Esophagus muscularis mucosa (tissue), 4 donors: ENCODE measurements at regions not wholly inside any gene's neighbourhood (a gene's known extent, or its start where the extent isn't known, plus 50 kb on each side); places are given as distances from the start of the nearest gene placed in this dataset.
"Not testable (repeated sequence)": the region's sequence is repeated elsewhere in the genome, so short reads cannot be mapped to it uniquely, and the experiment has no call there.

Experiments
- DNase-seq: peaks from one replicate; pipeline ENCODE4 v3.0.0-alpha.2; 2017; ENCODE audit errors: extremely low spot score
- H3K27ac ChIP-seq, 4 donors: fragments of 200-600 bp; sonication (generic); replicated peaks in 1 of 4; 1 replicate in 3 of 4; 2 replicates in 1 of 4; pipeline ENCODE4 v1.5.1; 2016 to 2019; ENCODE audit warnings: mild to moderate bottlenecking in 1 of 4
- H3K27me3 ChIP-seq, 4 donors: fragments of 200-600 bp; sonication (generic); one replicate each; pipeline versions ENCODE4 v1.5.1 to v1.6.0; 2016 to 2019
- H3K36me3 ChIP-seq, 4 donors: fragments of 200-600 bp; sonication (generic); one replicate each; pipeline ENCODE4 v1.5.1; 2016 to 2019
- H3K4me1 ChIP-seq, 4 donors: fragments of 200-600 bp; sonication (generic); one replicate each; pipeline ENCODE4 v1.5.1; 2016 to 2019
- H3K4me3 ChIP-seq, 4 donors: fragments of 200-600 bp; sonication (generic); 1 replicate in 2 of 4; 2 replicates in 2 of 4; pipeline ENCODE4 v1.5.1; 2016 to 2019; ENCODE audit warnings: mild to moderate bottlenecking in 4 of 4, moderate library complexity in 1 of 4
- H3K9me3 ChIP-seq, 4 donors: fragments of 200-600 bp; sonication (generic); 1 replicate in 3 of 4; 2 replicates in 1 of 4; pipeline ENCODE4 v1.5.1; 2016 to 2019
- EP300 ChIP-seq: sonication (generic); formaldehyde crosslinking; IDR thresholded peaks from one replicate; pipeline ENCODE4 v1.6.1; 2017; ENCODE audit warnings: antibody characterized with exemption
- POLR2A ChIP-seq: fragments of 450-650 bp; IDR thresholded peaks from one replicate; pipeline ENCODE4 v1.6.1; 2017; ENCODE audit warnings: antibody characterized with exemption, moderate library complexity, mild to moderate bottlenecking, low read depth
- POLR2AphosphoS5 ChIP-seq, 2 donors: sonication (generic); formaldehyde crosslinking; IDR thresholded peaks; one replicate each; pipeline ENCODE4 v1.6.1; 2017; ENCODE audit warnings: antibody characterized with exemption in 2 of 2
- WGBS: methylation state at CpG from one replicate; pipeline ENCODE4 v1.1.5; 2018; 5-methylcytosine and 5-hydroxymethylcytosine counted together
- intact Hi-C: fragments of 100-400 bp; cut with DNase I; formaldehyde crosslinking; loops from one replicate; pipeline ENCODE4 v1.15.1; 2023
- TF ChIP-seq, protein P1 (sequence below), 3 experiments: fragments of 200-600 bp in 2 of 3; fragments of 450-650 bp in 1 of 3; sonication (generic) in 2 of 3; IDR thresholded peaks; one replicate each; pipeline ENCODE4 v1.5.1; 2017 to 2019; ENCODE audit warnings: antibody characterized with exemption in 3 of 3, mild to moderate bottlenecking in 2 of 3, moderate library complexity in 1 of 3

DNA sequence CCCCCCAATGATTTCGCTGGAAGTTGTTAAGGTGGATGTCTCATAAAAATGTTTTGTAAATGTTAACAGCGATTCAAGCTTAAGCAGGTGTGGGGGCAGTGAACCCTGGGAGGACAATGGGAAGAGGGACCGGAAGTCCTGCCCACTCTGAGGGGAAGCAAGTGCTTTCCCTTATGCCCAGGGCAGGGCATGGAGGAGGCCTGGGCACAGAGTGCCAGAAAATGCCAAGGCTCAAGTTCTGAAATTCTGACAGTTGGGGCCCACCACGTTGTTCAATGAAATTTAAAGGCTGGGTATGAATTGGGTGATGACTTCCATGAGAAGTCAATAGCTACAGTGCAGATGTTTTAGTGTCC is 132.7 kb upstream of the SALL4 start:
- no peaks in the 10 kb centered on the region for H3K36me3 ChIP-seq
- no peaks in the 10 kb centered on the region for H3K9me3 ChIP-seq
- no peak overlapping the region for H3K4me3 ChIP-seq
- WGBS: 73% methylated on average over 4 of the region's 4 CpGs
- DNase-seq: no peak
- H3K27me3 ChIP-seq: peaks cover 0 to 15% (median 0%) of the 10 kb centered on the region in 4 donors
- no peak for TF ChIP-seq POLR2A
- TF ChIP-seq EP300: no peak
- TF ChIP-seq POLR2AphosphoS5 (IDR thresholded peaks at IDR 0.05): no peak
- TF ChIP-seq, protein P1, sequence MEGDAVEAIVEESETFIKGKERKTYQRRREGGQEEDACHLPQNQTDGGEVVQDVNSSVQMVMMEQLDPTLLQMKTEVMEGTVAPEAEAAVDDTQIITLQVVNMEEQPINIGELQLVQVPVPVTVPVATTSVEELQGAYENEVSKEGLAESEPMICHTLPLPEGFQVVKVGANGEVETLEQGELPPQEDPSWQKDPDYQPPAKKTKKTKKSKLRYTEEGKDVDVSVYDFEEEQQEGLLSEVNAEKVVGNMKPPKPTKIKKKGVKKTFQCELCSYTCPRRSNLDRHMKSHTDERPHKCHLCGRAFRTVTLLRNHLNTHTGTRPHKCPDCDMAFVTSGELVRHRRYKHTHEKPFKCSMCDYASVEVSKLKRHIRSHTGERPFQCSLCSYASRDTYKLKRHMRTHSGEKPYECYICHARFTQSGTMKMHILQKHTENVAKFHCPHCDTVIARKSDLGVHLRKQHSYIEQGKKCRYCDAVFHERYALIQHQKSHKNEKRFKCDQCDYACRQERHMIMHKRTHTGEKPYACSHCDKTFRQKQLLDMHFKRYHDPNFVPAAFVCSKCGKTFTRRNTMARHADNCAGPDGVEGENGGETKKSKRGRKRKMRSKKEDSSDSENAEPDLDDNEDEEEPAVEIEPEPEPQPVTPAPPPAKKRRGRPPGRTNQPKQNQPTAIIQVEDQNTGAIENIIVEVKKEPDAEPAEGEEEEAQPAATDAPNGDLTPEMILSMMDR (IDR thresholded peaks at IDR 0.05): no peak
- H3K4me1 ChIP-seq: no peaks in the 10 kb centered on the region
- H3K27ac ChIP-seq: no peak overlapping the region
- intact Hi-C loops: no loop called here

GRCh38 chr20:51934301-51935002 is 132.1 kb upstream of the SALL4 start:
- TF ChIP-seq POLR2AphosphoS5 (IDR thresholded peaks at IDR 0.05) (no peak), POLR2A (no peak), EP300 (no peak)
- TF ChIP-seq, protein P1 (IDR thresholded peaks at IDR 0.05): no peak
- H3K27me3 ChIP-seq: peaks cover 0 to 17% (median 0%) of the 10 kb centered on the region in 4 donors
- no peak for DNase-seq
- no peak overlapping the region for H3K27ac ChIP-seq
- no peaks in the 10 kb centered on the region for H3K9me3 ChIP-seq
- H3K4me1 ChIP-seq: no peaks in the 10 kb centered on the region
- H3K36me3 ChIP-seq: no peaks in the 10 kb centered on the region
- intact Hi-C loops: no loop called here
- WGBS: 50% methylated on average over 11 of the region's 11 CpGs
- no peak overlapping the region for H3K4me3 ChIP-seq

DNA sequence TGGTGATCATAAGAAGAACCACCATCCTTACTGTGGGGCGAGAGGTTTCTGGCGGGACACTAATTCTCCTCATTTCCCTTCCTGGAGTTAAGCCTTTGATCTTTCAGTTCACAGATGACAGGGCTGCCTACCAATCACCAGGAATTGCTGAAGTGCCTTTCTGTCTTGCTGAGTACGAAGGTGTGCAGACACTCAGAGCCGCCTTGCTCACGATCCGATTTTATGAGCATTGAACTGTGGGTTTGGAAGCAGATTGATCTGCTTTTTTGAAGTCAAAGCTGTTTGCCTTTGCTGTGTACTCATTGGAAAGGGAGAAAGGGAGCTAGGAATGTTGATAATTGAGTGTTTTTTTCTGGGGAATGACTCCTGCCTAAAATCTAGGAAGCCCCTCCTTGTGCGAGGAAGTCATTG is 129.1 kb upstream of the SALL4 start:
- no peak for DNase-seq
- Histone ChIP-seq H3K4me3 (no peak overlapping the region), H3K27ac (no peak overlapping the region), H3K4me1 (no peaks in the 10 kb centered on the region), H3K36me3 (no peaks in the 10 kb centered on the region), H3K27me3 (peaks cover 0 to 29% (median 0%) of the 10 kb centered on the region in 4 donors), H3K9me3 (no peaks in the 10 kb centered on the region)
- intact Hi-C loops: no loop called here
- TF ChIP-seq EP300 (no peak), POLR2A (no peak), POLR2AphosphoS5 (IDR thresholded peaks at IDR 0.05) (no peak)
- TF ChIP-seq, protein P1 (IDR thresholded peaks at IDR 0.05): no peak
- WGBS: 74% methylated on average over 7 of the region's 7 CpGs

DNA sequence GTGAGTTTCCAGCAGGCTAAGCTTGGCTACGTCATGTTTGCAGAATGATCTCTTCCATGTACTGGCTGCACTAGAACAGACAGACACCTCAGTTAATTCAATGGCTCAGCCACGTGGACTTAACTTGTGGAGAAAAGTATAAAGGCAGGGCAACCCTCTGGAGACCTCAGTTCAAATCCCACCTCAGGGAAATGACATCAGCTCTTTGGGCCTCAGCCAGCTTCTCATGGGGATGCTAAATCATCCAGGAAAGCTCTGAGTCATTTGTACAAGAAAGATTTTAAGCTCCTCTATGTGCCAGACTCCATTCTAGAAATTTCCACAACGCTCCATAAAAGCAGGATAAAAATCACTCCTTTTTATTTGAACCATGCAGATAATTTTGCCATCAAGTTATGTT is 128.5 kb upstream of the SALL4 start:
- TF ChIP-seq POLR2A: no peak
- TF ChIP-seq EP300: no peak
- TF ChIP-seq, protein P1 (IDR thresholded peaks at IDR 0.05): no peak
- no peak for TF ChIP-seq POLR2AphosphoS5 (IDR thresholded peaks at IDR 0.05)

GRCh38 chr20:51928931-51929330 is 126.6 kb upstream of the SALL4 start:
- H3K9me3 ChIP-seq: no peaks in the 10 kb centered on the region
- intact Hi-C loops: no loop called here
- H3K27me3 ChIP-seq: peaks cover 0 to 30% (median 0%) of the 10 kb centered on the region in 4 donors
- H3K27ac ChIP-seq: no peak overlapping the region
- no peaks in the 10 kb centered on the region for H3K4me1 ChIP-seq
- no peak overlapping the region for H3K4me3 ChIP-seq
- no peaks in the 10 kb centered on the region for H3K36me3 ChIP-seq
- TF ChIP-seq POLR2A: no peak
- TF ChIP-seq, protein P1 (IDR thresholded peaks at IDR 0.05): no peak
- no peak for TF ChIP-seq EP300
- no peak for TF ChIP-seq POLR2AphosphoS5 (IDR thresholded peaks at IDR 0.05)
- DNase-seq: no peak
- 82% methylated on average over 2 of the region's 2 CpGs for WGBS

More for the DNA sequence above, 128.5 kb upstream of the SALL4 start:
- H3K27ac ChIP-seq: no peak overlapping the region
- WGBS: 67% methylated on average over 3 of the region's 3 CpGs
- no peaks in the 10 kb centered on the region for H3K36me3 ChIP-seq
- H3K9me3 ChIP-seq: no peaks in the 10 kb centered on the region
- H3K27me3 ChIP-seq: peaks cover 0 to 30% (median 0%) of the 10 kb centered on the region in 4 donors
- intact Hi-C loops: no loop called here
- H3K4me1 ChIP-seq: no peaks in the 10 kb centered on the region
- H3K4me3 ChIP-seq: no peak overlapping the region
- DNase-seq: no peak

DNA sequence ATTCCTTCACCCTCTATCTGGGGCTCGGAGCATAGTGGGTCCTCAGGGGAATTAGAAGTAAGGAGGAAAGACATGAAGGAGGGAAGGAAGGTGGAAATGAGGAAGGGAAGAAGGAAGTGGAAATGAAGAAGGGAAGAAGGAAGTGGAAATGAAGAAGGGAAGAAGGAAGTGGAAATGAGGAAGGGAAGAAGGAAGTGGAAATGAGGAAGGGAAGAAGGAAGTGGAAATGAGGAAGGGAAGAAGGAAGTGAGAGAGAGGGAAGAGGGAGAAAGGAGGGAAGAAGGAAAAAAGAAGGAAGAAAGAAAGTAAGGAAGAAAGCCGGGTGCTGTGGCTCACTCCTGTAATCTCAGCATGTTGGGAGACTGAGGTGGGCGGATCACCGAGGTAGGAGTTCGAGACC is 125.6 kb upstream of the SALL4 start:
- H3K9me3 ChIP-seq, H3K4me3 ChIP-seq, H3K27ac ChIP-seq, H3K4me1 ChIP-seq, H3K36me3 ChIP-seq, DNase-seq, intact Hi-C loops: not testable (repeated sequence)
- WGBS: 87% methylated on average over 5 of the region's 5 CpGs
- peaks cover 0 to 30% (median 0%) of the 10 kb centered on the region in 4 donors for H3K27me3 ChIP-seq
